OCI-LY7 (cell line): ENCODE measurements at regions not wholly inside any gene's neighbourhood (a gene's known extent, or its start where the extent isn't known, plus 50 kb on each side); places are given as distances from the start of the nearest gene placed in this dataset.

Experiments used
- BruUV-seq: library from RNA; stranded (reverse); fragments of 400-500 nt; replicated peaks from 2 replicates; lab custom pipeline; 2021; lab: Mats Ljungman, UMichigan
- CTCF ChIA-PET: fragments of 300-600 bp; sonication (Branson Sonifier 250); formaldehyde crosslinking; loops from one replicate; lab custom pipeline; 2022; ENCODE audit warnings: antibody characterized with exemption; ENCODE audit not compliant: unreplicated experiment; lab: Charles Lee
- POLR2A ChIA-PET: fragments of 300-600 bp; sonication (Branson Sonifier 250); formaldehyde crosslinking; loops from one replicate; lab custom pipeline; 2022; ENCODE audit warnings: antibody characterized with exemption; lab: Charles Lee
- DNase-seq: peaks from one replicate; pipeline ENCODE4 v3.0.0-alpha.2; 2015; ENCODE audit warnings: low spot score
- H2AFZ ChIP-seq: fragments of 200-600 bp; sonication (generic), shearing (Covaris generic); 2 replicates; pipeline ENCODE4 v1.6.1; 2014; ENCODE audit warnings: mild to moderate bottlenecking, antibody characterized with exemption, low read length, moderate library complexity
- H3K27ac ChIP-seq: fragments of 200-600 bp; sonication (generic); 2 replicates; pipeline ENCODE4 v1.5.1; 2014; ENCODE audit warnings: mixed run types, low read depth, mild to moderate bottlenecking, moderate library complexity, low read length, inconsistent platforms; ENCODE audit not compliant: poor library complexity, severe bottlenecking
- H3K36me3 ChIP-seq: fragments of 200-600 bp; sonication (generic); 2 replicates; pipeline ENCODE4 v1.6.1; 2014; ENCODE audit warnings: mild to moderate bottlenecking, antibody characterized with exemption, low read length, moderate library complexity, mixed read lengths; ENCODE audit not compliant: insufficient read depth
- H3K4me1 ChIP-seq: fragments of 200-600 bp; sonication (generic); 2 replicates; pipeline ENCODE4 v1.5.1; 2014; ENCODE audit warnings: mild to moderate bottlenecking, low read length; ENCODE audit not compliant: insufficient read depth, poor library complexity, severe bottlenecking
- H3K4me2 ChIP-seq: fragments of 200-600 bp; sonication (generic); 2 replicates; pipeline ENCODE4 v1.6.1; 2014; ENCODE audit warnings: mild to moderate bottlenecking, low read length
- H3K4me3 ChIP-seq: fragments of 200-600 bp; sonication (generic); 2 replicates; pipeline ENCODE4 v1.5.1; 2014; ENCODE audit warnings: mild to moderate bottlenecking, low read depth, low read length; ENCODE audit not compliant: poor library complexity, severe bottlenecking
- H3K79me2 ChIP-seq: fragments of 200-600 bp; sonication (generic); 2 replicates; pipeline ENCODE4 v1.6.1; 2016; ENCODE audit warnings: low read depth, mild to moderate bottlenecking, low read length, moderate library complexity, mixed read lengths; ENCODE audit not compliant: insufficient read depth
- H3K9me2 ChIP-seq: fragments of 200-600 bp; sonication (generic); 2 replicates; pipeline ENCODE4 v1.6.1; 2016; ENCODE audit warnings: mild to moderate bottlenecking, low read length, mixed read lengths; ENCODE audit not compliant: insufficient read depth
- H3K9me3 ChIP-seq: fragments of 200-600 bp; sonication (generic); 2 replicates; pipeline ENCODE4 v1.6.1; 2014; ENCODE audit warnings: mild to moderate bottlenecking, mixed run types, low read length, mixed read lengths
- H4K20me1 ChIP-seq: fragments of 200-600 bp; sonication (generic); 2 replicates; pipeline ENCODE4 v1.6.1; 2014; ENCODE audit warnings: mild to moderate bottlenecking, antibody characterized with exemption, low read length, moderate library complexity, mixed read lengths; ENCODE audit not compliant: insufficient read depth
- EZH2phosphoT487 ChIP-seq: fragments of 200-600 bp; sonication (generic); IDR thresholded peaks from 2 replicates; pipeline ENCODE4 v1.6.1; 2018; ENCODE audit warnings: low read depth, borderline replicate concordance, mild to moderate bottlenecking, mixed run types, antibody characterized with exemption, low read length, moderate library complexity, mixed read lengths
- intact Hi-C: fragments of 100-400 bp; cut with micrococcal nuclease; formaldehyde crosslinking; loops from one replicate; pipeline ENCODE4 v1.10.0; 2022; ENCODE audit not compliant: unreplicated experiment
- TF ChIP-seq, protein P1 (sequence below): fragments of 200-600 bp; sonication (generic); conservative IDR thresholded peaks from 2 replicates; pipeline ENCODE4 v1.5.1; 2014; ENCODE audit warnings: mild to moderate bottlenecking, antibody characterized with exemption, low read length, moderate library complexity, mixed read lengths

DNA sequence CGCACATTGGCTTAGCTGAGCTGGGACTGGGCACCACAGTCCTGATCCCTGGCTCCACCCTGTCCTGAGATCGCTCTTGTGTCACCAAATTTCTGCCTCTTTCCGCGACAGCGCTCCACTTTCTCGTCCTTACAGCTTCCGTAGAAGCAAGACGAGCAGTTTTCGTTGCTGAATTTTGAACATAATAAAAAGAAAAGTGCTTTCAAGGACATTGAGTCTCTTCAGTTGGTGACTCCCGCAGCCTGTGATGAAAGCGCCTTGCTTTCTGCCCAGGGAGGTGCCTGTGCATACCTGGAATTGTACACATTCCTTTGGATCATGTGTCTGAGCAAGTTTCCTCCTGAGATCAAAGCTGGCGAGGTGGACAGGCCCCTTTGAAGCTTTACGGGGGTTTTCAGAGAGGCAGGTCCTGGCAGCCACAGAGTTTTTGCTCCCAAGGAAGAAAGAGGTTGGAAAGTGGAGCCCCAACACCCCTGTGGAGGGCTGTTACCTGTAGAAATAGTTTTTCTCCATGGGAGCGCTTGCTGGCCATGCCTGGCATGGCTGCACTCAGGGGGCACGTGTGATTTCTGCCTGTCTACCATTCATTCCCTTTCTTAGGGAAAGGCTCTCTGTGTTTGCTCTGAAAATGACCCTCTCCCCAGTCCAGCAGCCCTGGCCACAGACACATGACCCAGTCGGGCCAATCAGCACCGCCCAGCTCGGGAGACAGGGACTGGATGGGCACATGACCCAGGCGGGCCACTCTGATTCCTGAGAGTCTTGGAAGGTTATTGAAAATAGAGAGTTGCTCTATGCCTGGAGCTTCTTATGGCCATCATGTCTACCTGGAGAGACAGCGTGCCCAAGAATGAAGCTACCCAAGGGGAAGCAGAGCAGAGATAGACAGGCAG is 115.6 kb upstream of the OTOS start:
- no peaks in the 10 kb centered on the region for H3K9me2 ChIP-seq
- H3K4me3 ChIP-seq = no peak overlapping the region
- H3K79me2 ChIP-seq = no peaks in the 10 kb centered on the region
- H2AFZ ChIP-seq = no peak overlapping the region
- no peak for DNase-seq
- no peak overlapping the region for H3K4me2 ChIP-seq
- TF ChIP-seq EZH2phosphoT487 = no peak
- TF ChIP-seq, protein P1, sequence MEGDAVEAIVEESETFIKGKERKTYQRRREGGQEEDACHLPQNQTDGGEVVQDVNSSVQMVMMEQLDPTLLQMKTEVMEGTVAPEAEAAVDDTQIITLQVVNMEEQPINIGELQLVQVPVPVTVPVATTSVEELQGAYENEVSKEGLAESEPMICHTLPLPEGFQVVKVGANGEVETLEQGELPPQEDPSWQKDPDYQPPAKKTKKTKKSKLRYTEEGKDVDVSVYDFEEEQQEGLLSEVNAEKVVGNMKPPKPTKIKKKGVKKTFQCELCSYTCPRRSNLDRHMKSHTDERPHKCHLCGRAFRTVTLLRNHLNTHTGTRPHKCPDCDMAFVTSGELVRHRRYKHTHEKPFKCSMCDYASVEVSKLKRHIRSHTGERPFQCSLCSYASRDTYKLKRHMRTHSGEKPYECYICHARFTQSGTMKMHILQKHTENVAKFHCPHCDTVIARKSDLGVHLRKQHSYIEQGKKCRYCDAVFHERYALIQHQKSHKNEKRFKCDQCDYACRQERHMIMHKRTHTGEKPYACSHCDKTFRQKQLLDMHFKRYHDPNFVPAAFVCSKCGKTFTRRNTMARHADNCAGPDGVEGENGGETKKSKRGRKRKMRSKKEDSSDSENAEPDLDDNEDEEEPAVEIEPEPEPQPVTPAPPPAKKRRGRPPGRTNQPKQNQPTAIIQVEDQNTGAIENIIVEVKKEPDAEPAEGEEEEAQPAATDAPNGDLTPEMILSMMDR = no peak
- H3K4me1 ChIP-seq = no peaks in the 10 kb centered on the region
- BruUV-seq = no TSS peak
- no peaks in the 10 kb centered on the region for H4K20me1 ChIP-seq
- H3K9me3 ChIP-seq = no peaks in the 10 kb centered on the region
- intact Hi-C loops = no loop called here
- ChIA-PET CTCF (no interaction called here), POLR2A (no interaction called here)
- H3K36me3 ChIP-seq = no peaks in the 10 kb centered on the region
- H3K27ac ChIP-seq = no peak overlapping the region

- Histone ChIP-seq H3K9me3 (no peaks in the 10 kb centered on the region), H3K4me1 (no peaks in the 10 kb centered on the region), H3K9me2 (no peaks in the 10 kb centered on the region), H3K79me2 (no peaks in the 10 kb centered on the region), H2AFZ (no peak overlapping the region), H3K27ac (no peak overlapping the region), H3K4me3 (no peak overlapping the region), H3K4me2 (no peak overlapping the region), H4K20me1 (no peaks in the 10 kb centered on the region), H3K36me3 (no peaks in the 10 kb centered on the region)
- TF ChIP-seq, protein P1 = no peak
- no peak for TF ChIP-seq EZH2phosphoT487
- ChIA-PET POLR2A (no interaction called here), CTCF (no interaction called here)
- no peak for DNase-seq
- intact Hi-C loops = no loop called here
- BruUV-seq = no TSS peak
Observed at GRCh38 chr2:240256704-240257637, 116.5 kb upstream of the OTOS start.
